AG09319 (cell line): ENCODE measurements at regions not wholly inside any gene's neighbourhood (a gene's known extent, or its start where the extent isn't known, plus 50 kb on each side); places are given as distances from the start of the nearest gene placed in this dataset.

ENCODE experiments used
- DNase-seq: peaks from one replicate; pipeline ENCODE4 v3.0.0-alpha.2; 2010; ENCODE audit warnings: low read depth; ENCODE audit errors: extremely low read depth
- TF ChIP-seq, protein P1 (sequence below): IDR thresholded peaks from 2 replicates; pipeline ENCODE4 v1.5.1; 2011; ENCODE audit warnings: low read depth, mild to moderate bottlenecking, inconsistent platforms, low read length, moderate library complexity

DNA sequence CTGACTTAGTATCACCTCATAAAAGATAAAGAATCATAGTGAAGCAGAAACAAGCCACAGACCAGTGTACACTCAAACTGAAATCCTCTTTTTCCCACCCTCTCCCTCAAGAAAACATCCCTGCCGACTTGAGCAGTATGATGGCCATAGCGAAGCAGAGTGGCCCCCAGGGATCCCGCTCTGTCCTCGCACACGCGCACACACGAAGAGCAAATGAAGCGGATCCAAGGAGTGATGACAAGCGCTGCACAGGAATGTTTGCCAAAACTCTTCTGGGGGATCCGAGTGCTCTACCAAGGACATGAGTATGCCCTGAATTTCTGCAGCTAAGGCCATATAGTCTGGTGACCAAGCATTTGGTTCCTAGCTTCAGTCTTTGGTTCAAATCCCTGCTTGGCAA, 134.5 kb upstream of the C2CD4B start:
- TF ChIP-seq, protein P1, sequence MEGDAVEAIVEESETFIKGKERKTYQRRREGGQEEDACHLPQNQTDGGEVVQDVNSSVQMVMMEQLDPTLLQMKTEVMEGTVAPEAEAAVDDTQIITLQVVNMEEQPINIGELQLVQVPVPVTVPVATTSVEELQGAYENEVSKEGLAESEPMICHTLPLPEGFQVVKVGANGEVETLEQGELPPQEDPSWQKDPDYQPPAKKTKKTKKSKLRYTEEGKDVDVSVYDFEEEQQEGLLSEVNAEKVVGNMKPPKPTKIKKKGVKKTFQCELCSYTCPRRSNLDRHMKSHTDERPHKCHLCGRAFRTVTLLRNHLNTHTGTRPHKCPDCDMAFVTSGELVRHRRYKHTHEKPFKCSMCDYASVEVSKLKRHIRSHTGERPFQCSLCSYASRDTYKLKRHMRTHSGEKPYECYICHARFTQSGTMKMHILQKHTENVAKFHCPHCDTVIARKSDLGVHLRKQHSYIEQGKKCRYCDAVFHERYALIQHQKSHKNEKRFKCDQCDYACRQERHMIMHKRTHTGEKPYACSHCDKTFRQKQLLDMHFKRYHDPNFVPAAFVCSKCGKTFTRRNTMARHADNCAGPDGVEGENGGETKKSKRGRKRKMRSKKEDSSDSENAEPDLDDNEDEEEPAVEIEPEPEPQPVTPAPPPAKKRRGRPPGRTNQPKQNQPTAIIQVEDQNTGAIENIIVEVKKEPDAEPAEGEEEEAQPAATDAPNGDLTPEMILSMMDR, result no peak
- no peak for DNase-seq

- DNase-seq, result no peak
- TF ChIP-seq, protein P1, result no peak
Observed at GRCh38 chr15:62301993-62302675, 137.0 kb upstream of the C2CD4B start.

DNA sequence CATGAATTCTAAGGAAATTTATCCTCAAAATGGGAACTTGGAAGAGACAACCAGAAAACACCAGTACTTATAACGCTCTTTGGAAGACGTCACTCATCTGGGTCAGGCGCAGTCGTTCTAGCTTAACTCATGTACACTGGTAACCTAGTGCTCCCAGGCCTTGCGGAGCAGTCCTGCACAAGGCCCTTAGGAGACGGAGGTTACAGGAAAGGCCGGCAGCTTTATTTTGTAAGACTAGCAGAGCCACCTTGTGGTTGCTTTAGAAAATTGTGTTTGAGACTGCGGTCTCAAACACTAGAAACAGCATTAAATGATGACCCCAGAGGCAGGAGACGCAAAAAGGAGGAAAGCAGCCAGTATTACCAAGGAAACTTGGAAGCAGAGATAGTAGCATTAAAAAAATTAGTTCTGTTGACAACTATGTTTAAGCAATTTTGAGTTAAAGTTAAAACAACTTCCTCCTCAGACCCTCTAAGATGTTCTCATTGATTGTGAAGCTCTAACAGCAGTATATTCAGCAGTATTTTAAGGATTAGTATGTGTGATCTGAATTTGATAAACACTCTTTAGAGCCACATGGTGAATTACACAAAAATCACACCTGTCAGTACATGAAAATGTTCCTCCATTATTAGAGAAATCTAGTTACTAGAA, 141.9 kb upstream of the C2CD4B start:
- TF ChIP-seq, protein P1, result peak; percentile 63
- peak; percentile 30 for DNase-seq

- TF ChIP-seq, protein P1, result no peak
- peak; percentile 1 for DNase-seq
Observed at GRCh38 chr15:62307551-62307950, 142.5 kb upstream of the C2CD4B start.

- DNase-seq, result no peak
- TF ChIP-seq, protein P1, result no peak
Observed at GRCh38 chr15:62316413-62317060, 151.5 kb upstream of the C2CD4B start.

GRCh38 chr15:62320259-62320658, 155.2 kb upstream of the C2CD4B start:
- TF ChIP-seq, protein P1, result no peak
- no peak for DNase-seq

GRCh38 chr15:62323353-62323890, 158.3 kb upstream of the C2CD4B start:
- TF ChIP-seq, protein P1, result no peak
- no peak for DNase-seq
